ES-I3 (cell line): ENCODE measurements at regions not wholly inside any gene's neighbourhood (a gene's known extent, or its start where the extent isn't known, plus 50 kb on each side); places are given as distances from the start of the nearest gene placed in this dataset.

Experiments
- H3K36me3 ChIP-seq: 2 replicates; pipeline ENCODE4 v1.6.1; 2013; ENCODE audit warnings: mild to moderate bottlenecking, low read length, control low read depth, moderate library complexity; ENCODE audit not compliant: insufficient read depth
- H3K4me1 ChIP-seq: 2 replicates; pipeline ENCODE4 v1.6.1; 2013; ENCODE audit warnings: mild to moderate bottlenecking, control low read depth, low read length; ENCODE audit not compliant: insufficient read depth
- H3K9ac ChIP-seq: 2 replicates; pipeline ENCODE4 v1.6.1; 2013; ENCODE audit warnings: low read depth, mild to moderate bottlenecking, low read length, moderate library complexity
- H3K9me3 ChIP-seq: 2 replicates; pipeline ENCODE4 v1.6.1; 2013; ENCODE audit warnings: mild to moderate bottlenecking, low read length, moderate library complexity; ENCODE audit not compliant: control insufficient read depth, insufficient read depth

DNA sequence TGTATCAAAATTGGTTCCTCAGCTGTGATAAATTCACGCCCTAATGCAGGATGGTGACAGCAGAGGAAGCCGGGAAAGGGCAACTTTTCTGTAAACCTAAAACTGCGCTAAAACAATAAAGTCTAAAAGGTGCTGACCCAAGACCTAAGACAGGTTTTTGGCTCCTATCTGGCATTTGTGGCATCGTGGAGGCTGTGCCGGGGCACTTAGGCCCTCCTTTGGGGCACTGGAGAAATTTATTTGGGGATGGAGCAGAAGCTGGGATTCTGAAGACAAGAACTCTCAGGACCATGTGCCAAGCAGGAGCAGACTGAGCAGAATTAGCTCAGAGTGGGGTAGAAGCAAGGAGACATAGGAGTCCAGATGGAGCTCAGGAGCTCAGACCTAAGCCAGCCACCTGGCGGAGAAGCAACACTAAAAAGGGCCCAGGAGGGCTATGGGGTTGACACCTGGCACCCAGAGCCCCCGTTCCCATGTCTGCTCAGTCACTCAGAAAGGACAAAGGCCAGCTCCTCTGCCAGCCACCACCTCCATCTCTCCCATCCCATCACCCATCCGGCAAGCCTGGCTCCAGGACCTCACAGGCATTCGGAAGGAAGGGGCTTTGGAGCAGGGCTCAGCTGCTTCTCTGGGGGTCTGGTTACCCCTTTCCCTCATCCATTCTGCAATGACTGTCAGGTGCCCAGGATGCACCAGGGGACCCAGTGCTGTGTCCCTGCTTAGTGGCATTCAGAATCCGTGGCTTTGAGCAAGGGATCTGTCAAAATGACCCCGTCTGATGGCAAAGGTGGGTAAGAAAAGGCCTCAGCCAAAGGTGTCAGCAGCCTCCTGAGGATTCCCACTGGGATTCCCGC, 347.7 kb downstream of the NPHP4 start:
- H3K9ac ChIP-seq: no peak overlapping the region
- peaks cover 6% of the 10 kb centered on the region for H3K4me1 ChIP-seq
- H3K9me3 ChIP-seq: no peaks in the 10 kb centered on the region; the same call in none of the 2 replicates
- H3K36me3 ChIP-seq: no peaks in the 10 kb centered on the region

DNA sequence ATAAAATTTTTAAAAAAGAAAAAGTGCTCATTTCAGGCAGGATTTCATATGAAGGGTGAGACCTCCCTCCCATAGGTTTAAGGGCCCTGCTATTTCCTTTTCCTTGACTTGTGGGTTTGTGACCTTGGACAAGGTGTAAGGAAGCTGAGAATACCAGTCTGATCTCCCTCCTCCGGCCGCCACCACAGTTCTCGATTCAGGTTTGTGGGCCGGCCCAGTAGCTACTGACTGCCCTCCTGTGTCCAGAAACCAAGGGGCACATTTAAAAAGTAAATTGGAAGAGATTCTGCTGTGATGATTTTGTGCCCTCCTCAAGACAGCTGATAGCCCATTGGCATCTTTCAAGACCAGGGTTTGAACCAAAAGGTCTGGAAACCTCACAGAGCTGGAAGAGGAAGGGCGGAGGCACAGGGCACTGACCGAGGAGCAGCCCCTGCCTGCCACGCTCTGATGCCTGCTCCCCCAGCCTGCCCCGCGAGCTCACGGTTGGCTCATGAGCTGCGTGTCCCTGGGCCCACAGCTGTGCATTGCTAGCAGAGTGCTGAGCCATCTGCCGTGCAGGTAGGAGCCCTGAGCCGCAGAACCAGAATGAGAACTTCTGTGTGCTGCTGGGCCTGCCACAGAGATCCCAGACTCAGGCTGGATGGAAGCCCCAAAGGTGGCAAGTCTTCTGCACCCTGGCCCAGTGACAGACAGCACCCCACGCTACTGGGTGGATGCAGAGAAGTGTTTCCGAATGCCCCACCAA, 348.7 kb downstream of the NPHP4 start:
- Histone ChIP-seq H3K4me1 (peaks cover 6% of the 10 kb centered on the region), H3K36me3 (no peaks in the 10 kb centered on the region), H3K9ac (no peak overlapping the region), H3K9me3 (no peaks in the 10 kb centered on the region; the same call in none of the 2 replicates)

DNA sequence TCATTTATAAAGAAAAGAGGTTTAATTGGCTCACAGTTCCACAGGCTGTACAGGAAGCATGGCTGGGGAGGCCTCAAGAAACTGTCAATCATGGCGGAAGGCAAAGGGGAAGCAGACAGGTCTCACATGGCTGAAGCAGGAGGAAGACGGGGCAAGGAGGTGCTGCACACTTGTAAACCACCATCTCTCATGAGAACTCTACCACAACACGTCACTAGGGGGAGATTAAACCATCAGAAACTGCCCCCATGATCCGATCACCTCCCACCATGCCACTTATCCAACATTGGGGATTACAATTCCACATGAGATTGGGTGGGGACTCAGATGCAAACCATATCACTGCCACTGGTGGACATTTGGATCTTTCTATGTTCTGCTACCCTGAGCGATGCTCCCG, 351.4 kb downstream of the NPHP4 start:
- Histone ChIP-seq H3K9me3 (no peaks in the 10 kb centered on the region; the same call in none of the 2 replicates), H3K36me3 (no peaks in the 10 kb centered on the region), H3K9ac (no peak overlapping the region), H3K4me1 (no peaks in the 10 kb centered on the region; the same call in 1 of the 2 replicates)

DNA sequence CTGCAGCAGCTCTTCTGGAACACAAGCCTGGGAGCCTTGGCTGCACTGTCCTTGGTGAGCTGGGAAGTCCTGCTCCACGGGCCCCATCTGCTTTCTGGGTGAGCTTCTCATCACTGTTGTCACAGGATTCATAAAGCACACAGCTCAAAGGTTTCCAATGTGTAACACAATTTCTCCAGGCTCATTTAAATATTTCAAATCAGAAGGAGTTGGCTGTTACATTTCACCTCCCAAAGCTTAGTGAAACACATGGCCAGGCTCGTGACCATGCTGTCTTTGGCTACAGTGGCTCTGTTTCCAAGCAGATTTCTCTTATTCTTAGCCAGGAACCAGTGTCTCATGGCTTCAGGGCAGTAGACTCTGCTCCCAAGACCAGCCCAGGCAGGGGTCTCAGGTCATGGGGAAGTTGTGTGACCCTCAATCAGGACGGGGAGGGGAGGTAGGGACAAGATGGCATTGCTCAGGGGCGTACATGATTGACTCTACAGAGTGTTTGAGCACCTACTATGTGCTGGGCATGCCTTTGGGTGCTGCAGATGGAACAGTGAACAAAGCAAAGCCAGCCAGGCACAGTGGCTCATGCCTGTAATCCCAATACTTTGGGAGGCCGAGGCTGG, 353.0 kb downstream of the NPHP4 start:
- no peaks in the 10 kb centered on the region; the same call in 1 of the 2 replicates for H3K9me3 ChIP-seq
- H3K36me3 ChIP-seq: no peaks in the 10 kb centered on the region
- no peak overlapping the region for H3K9ac ChIP-seq
- no peaks in the 10 kb centered on the region; the same call in 1 of the 2 replicates for H3K4me1 ChIP-seq

DNA sequence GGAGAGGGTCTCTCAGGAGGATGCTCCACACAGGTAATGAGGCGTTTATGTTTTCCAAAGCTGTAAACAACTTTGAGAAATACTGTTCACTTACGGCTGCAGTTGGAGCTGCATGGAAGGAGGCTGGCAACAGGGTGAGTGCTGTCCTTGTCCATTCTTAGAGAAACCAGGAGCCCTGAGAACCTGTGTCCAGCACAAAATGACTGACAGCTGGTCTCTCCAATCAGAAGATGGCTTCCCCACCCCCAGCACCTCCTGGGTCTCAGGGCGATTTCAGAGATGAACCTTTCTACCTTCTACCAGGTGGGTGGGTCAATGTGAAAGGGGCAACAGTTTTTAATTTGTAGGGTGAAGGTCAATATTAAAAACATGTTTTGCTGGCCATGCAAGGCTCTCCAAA, 353.6 kb downstream of the NPHP4 start:
- Histone ChIP-seq H3K4me1 (no peaks in the 10 kb centered on the region; the same call in 1 of the 2 replicates), H3K9ac (no peak overlapping the region), H3K9me3 (no peaks in the 10 kb centered on the region), H3K36me3 (no peaks in the 10 kb centered on the region)

DNA sequence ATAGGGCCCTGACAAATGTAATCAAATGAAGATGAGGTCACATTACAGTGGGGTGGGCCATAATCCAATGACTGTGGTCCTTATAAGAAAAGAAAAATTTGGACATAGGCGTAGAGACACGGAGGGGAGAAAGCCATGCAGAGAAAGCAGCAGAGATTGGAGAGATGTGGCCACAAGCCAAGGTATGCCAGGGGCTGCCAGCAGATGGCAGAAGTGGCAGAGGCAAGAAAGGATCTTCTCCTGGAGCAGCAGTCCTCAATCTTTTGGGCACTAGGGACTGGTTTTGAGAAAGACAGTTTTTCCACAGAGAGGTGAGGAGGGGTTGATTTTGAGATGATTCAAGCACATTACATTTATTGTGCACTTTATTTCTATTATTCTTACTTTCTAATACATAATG, 355.1 kb downstream of the NPHP4 start:
- no peak overlapping the region for H3K9ac ChIP-seq
- no peaks in the 10 kb centered on the region for H3K36me3 ChIP-seq
- no peaks in the 10 kb centered on the region for H3K9me3 ChIP-seq
- peaks cover 4% of the 10 kb centered on the region; the same call in 1 of the 2 replicates for H3K4me1 ChIP-seq

DNA sequence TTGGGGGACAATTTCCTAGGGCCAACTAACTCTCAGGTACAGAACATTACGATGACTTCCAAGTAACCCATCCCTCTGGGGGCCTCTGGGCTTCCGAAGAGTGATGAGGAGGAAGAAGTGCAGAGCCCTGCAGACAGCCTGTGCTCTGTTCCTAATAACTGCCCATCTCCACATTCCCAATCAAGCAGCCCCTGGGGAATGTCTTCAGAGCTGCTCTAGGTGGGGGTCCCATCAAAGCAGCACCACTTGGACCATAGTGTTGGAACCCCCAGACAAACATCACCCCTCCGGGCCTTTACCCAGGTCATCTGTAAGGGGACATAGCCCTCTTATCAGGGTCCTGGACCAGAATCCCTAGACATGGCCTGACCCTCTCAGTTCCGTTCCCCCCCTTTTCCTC, 357.3 kb downstream of the NPHP4 start:
- peaks cover 5% of the 10 kb centered on the region; the same call in 1 of the 2 replicates for H3K4me1 ChIP-seq
- H3K9me3 ChIP-seq: no peaks in the 10 kb centered on the region
- H3K36me3 ChIP-seq: no peaks in the 10 kb centered on the region
- H3K9ac ChIP-seq: no peak overlapping the region

DNA sequence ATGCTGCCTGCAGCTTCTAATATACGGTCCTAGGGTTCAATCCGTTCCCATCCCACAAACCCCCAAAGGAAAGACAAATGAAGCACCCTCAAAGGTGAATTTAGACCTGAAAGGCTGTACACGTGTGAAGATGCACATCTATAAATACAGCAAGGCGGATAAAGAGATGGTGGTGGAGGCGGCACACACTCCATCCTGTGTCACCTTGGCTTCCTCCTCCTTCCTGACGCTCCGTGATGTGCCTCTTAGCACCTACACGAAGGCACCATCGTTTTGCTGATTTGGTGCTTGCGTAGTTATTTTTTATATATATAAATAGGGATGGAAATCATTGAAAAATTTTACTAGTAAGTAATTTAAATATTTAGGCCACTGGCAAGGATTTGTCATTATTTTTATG, 359.4 kb downstream of the NPHP4 start:
- Histone ChIP-seq H3K9me3 (no peaks in the 10 kb centered on the region), H3K9ac (no peak overlapping the region), H3K36me3 (no peaks in the 10 kb centered on the region), H3K4me1 (peaks cover 5% of the 10 kb centered on the region; the same call in 1 of the 2 replicates)

DNA sequence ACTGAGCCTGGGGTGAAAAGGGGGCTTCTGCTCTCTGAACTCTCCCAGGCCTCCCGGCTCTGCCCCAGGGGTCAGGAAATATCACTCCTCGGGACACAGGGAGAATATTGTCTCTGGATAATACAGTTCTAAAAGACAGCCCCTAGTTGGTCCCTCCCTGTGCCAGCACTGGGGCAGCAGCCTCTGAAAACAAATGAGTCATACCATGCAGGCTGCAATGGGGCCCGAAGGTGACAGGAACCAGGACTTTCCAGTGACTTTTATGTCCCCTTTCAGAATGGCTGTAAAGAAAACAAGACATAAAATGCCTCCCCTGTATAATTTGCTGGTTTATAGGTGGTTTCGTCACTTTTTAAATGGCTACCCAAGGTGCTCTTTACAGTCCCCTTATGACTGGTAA, 360.0 kb downstream of the NPHP4 start:
- H3K36me3 ChIP-seq: no peaks in the 10 kb centered on the region
- no peak overlapping the region; the same call in 1 of the 2 replicates for H3K9ac ChIP-seq
- no peaks in the 10 kb centered on the region for H3K9me3 ChIP-seq
- H3K4me1 ChIP-seq: peaks cover 5% of the 10 kb centered on the region; the same call in 1 of the 2 replicates

DNA sequence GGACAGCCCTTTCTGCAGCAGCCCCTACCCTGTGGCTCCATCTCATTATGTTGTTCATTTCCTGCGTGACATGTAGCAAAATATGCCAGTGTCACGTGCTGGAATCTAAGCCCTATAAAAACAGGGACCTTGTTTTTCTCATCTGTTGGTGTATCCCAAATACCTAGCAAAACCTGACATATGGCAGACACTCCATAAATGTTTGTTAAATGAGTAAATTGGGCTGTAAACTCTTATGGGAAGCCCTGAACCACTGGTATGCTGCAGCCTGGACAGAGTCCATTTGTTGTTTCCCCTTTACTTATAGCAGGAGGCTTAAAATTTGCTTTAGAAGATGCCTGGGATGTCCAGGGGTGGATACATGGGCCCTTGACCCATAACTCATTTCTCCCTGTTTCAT, 363.8 kb downstream of the NPHP4 start:
- H3K9me3 ChIP-seq: no peaks in the 10 kb centered on the region

DNA sequence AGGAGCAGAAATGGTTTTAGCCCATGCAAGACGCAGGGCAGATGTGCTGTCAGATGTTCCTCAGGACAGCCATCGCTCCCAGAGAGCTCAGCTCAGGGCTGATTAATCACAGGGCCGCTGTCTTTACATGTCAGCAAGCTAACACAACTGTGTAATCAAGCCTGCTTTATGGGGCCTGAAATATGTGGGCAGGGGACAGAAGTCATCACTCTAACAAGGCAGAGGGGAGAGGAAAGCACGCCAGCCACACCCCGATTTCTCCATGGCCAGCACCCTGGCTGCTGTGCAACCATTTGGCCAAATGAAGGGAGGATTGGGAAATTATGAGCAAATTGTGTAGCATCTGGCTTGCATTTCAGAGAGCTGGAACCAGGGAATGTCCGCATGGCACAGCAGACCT, 368.8 kb downstream of the NPHP4 start:
- Histone ChIP-seq H3K36me3 (no peaks in the 10 kb centered on the region), H3K9ac (no peak overlapping the region), H3K4me1 (peaks cover 3% of the 10 kb centered on the region; the same call in 1 of the 2 replicates), H3K9me3 (no peaks in the 10 kb centered on the region)

More for the DNA sequence above, 363.8 kb downstream of the NPHP4 start:
- H3K9ac ChIP-seq: no peak overlapping the region
- peaks cover 5% of the 10 kb centered on the region; the same call in 1 of the 2 replicates for H3K4me1 ChIP-seq
- no peaks in the 10 kb centered on the region for H3K36me3 ChIP-seq

DNA sequence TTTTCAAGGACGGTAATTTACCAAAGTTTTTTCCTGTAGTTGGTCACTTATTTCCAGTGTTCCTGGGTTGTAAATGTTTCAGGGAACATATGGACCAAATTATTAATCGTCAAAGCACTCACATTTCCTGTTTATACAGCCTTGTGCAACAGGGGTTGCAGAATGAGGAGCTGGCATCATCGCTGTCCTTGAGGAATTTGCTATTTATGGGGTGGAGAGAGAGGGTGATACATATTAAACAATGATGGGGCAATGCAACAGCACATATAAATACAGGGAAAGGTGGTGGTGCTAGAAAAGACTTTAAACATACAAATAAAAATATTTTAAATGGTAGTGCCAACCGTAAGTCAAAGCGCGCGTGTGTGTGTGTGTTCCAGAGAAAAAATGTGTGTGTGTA, 369.8 kb downstream of the NPHP4 start:
- no peaks in the 10 kb centered on the region for H3K9me3 ChIP-seq

DNA sequence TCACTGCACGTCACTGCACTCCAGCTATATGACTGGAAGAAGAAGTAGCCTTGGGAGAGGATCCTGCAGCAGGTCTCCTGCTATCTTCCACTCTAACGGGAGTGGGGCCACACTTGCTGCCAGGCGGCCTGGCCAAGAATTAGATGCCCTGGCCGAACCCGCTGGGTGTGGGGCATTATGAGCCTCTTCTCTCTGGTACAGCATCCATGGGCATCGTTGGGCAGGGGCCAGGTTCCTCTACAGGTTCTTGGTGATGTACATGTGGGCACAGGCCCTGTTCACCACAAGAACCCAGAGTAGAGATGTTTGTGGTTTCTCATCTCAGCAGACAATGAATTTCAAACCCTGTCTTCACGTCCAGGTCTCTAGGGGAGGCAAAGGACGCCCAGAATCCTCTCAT, 370.5 kb downstream of the NPHP4 start:
- Histone ChIP-seq H3K36me3 (no peaks in the 10 kb centered on the region), H3K4me1 (peaks cover 3% of the 10 kb centered on the region; the same call in 1 of the 2 replicates), H3K9me3 (no peaks in the 10 kb centered on the region), H3K9ac (no peak overlapping the region)

More for the DNA sequence above, 369.8 kb downstream of the NPHP4 start:
- no peaks in the 10 kb centered on the region for H3K36me3 ChIP-seq
- H3K9ac ChIP-seq: no peak overlapping the region
- H3K4me1 ChIP-seq: peaks cover 3% of the 10 kb centered on the region; the same call in 1 of the 2 replicates

DNA sequence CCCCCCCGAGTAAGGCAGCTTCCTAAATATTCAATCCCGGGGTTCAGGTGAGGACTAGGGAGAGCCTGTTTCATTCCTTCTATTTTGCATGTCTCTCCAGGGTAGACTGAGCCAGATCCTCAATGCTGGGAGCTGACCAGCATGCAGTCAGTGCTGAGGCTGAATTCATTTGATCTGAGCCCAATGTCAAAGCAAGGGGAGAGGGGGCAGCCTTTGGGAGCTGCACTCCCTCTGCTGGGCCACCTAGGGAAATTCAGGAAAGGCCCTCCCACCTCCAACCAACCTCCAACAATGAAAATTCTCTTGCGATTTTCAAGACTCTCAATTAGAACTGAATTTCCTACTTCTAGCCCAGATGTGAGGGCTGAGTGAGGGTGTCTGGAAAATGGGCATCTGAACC, 371.2 kb downstream of the NPHP4 start:
- no peaks in the 10 kb centered on the region for H3K9me3 ChIP-seq

More for the DNA sequence above, 371.2 kb downstream of the NPHP4 start:
- Histone ChIP-seq H3K4me1 (peaks cover 3% of the 10 kb centered on the region; the same call in 1 of the 2 replicates), H3K36me3 (no peaks in the 10 kb centered on the region), H3K9ac (no peak overlapping the region)
